ENCODE measurements at regions not wholly inside any gene's neighbourhood (a gene's known extent, or its start where the extent isn't known, plus 50 kb on each side); places are given as distances from the start of the nearest gene placed in this dataset.

- no TSS peak for BruUV-seq (replicated peaks)
- peaks cover 2% of the 10 kb centered on the region; the same call in 1 of the 2 replicates for H3K4me1 ChIP-seq (ENCODE audit: control insufficient read depth, insufficient read depth, low read length)
- no peak overlapping the region for H3K18ac ChIP-seq (ENCODE audit: low read depth, low read length)
- no peak overlapping the region for H3K14ac ChIP-seq (replicated peaks; ENCODE audit: low read depth, low read length)
- TF ChIP-seq FOS (IDR thresholded peaks at IDR 0.05; ENCODE audit: low read depth, low read length): no peak
- no peak for TF ChIP-seq RCOR1 (IDR thresholded peaks at IDR 0.05; ENCODE audit: insufficient replicate concordance, low read length)
- TF ChIP-seq MAFK (IDR thresholded peaks at IDR 0.05; ENCODE audit: low read depth, low read length): no peak
- TF ChIP-seq RAD21 (IDR thresholded peaks at IDR 0.05; ENCODE audit: low read length): no peak
- no peak for TF ChIP-seq BHLHE40 (IDR thresholded peaks at IDR 0.05; ENCODE audit: low read depth, low read length)
- TF ChIP-seq ELK1 (IDR thresholded peaks at IDR 0.05; ENCODE audit: borderline replicate concordance, low read depth, low read length): no peak
- no peak for TF ChIP-seq NFE2L2 (IDR thresholded peaks at IDR 0.05; ENCODE audit: low read depth, low read length)
- TF ChIP-seq CEBPB (IDR thresholded peaks at IDR 0.05; ENCODE audit: low read depth, low read length): no peak
- in situ Hi-C loops (cut with MboI; ENCODE audit: low sequenced_read_pairs) (no loop called here), intact Hi-C loops (cut with micrococcal nuclease) (no loop called here), dilution Hi-C loops (cut with HindIII; ENCODE audit: low sequenced_read_pairs, unreplicated experiment) (no loop called here)
- H3K23ac ChIP-seq (ENCODE audit: low read depth, low read length): no peak overlapping the region
- no peaks in the 10 kb centered on the region for H3K9me1 ChIP-seq (ENCODE audit: insufficient read depth, low read length)
- no peak overlapping the region for H3K4me3 ChIP-seq (ENCODE audit: insufficient read depth, low read depth, low read length)
- ChIA-PET CTCF (no interaction called here), POLR2A (ENCODE audit: unreplicated experiment) (no interaction called here)
- H3K4me2 ChIP-seq (ENCODE audit: low read depth, low read length): no peak overlapping the region
- ATAC-seq (ENCODE audit: low read depth) (no peak), DNase-seq (no peak)
- H4K8ac ChIP-seq (ENCODE audit: low read depth in 2 of 2, low read length in 2 of 2): no peak overlapping the region
- no peak overlapping the region for H2AK9ac ChIP-seq (replicated peaks; ENCODE audit: low read depth, low read length, poor library complexity)
- H4K91ac ChIP-seq (ENCODE audit: insufficient read depth, low read depth, low read length): no peak overlapping the region
- peaks cover 6% of the 10 kb centered on the region; the same call in 1 of the 2 replicates for H3K9me3 ChIP-seq (ENCODE audit: control insufficient read depth, insufficient read depth, low read length)
- H4K20me1 ChIP-seq (ENCODE audit: insufficient read depth, low read length): no peaks in the 10 kb centered on the region
- H2BK20ac ChIP-seq (ENCODE audit: low read depth, low read length): no peak overlapping the region
- no peaks in the 10 kb centered on the region for H3K79me1 ChIP-seq (ENCODE audit: low read depth in 1 of 2, low read length in 2 of 2)
- H3K4ac ChIP-seq (ENCODE audit: low read depth, low read length): no peak overlapping the region
- H2BK120ac ChIP-seq (ENCODE audit: low read depth, low read length): no peak overlapping the region
- WGBS, 2 experiments (ENCODE audit: extremely low coverage in 2 of 2, insufficient read length in 1 of 2): 100% methylated on average over 10 of the region's 16 CpGs; no CpG with 5 or more reads in 1 of the 2 experiments
- H2AFZ ChIP-seq (replicated peaks; ENCODE audit: low read length, poor library complexity): no peak overlapping the region
- no peak overlapping the region for H3K27ac ChIP-seq (ENCODE audit: insufficient read depth, low read length)
- H2BK15ac ChIP-seq (ENCODE audit: low read depth, low read length): no peak overlapping the region
- H3K9ac ChIP-seq (ENCODE audit: low read depth, low read length): no peak overlapping the region
- H4K5ac ChIP-seq (ENCODE audit: low read depth, low read length): no peak overlapping the region
- H3K27me3 ChIP-seq (ENCODE audit: control insufficient read depth, insufficient read depth, low read length): no peaks in the 10 kb centered on the region
- no peaks in the 10 kb centered on the region for H3K36me3 ChIP-seq (ENCODE audit: control insufficient read depth, insufficient read depth, low read length)
- no peak overlapping the region for H2BK5ac ChIP-seq (ENCODE audit: low read depth, low read length, poor library complexity, severe bottlenecking)
- H2AK5ac ChIP-seq (ENCODE audit: low read depth, low read length): no peak overlapping the region
- H3K56ac ChIP-seq (ENCODE audit: extremely low read depth, insufficient read depth, low read length): no peak overlapping the region
Measured at GRCh38 chr4:42313872-42314271, 83.4 kb upstream of the SHISA3 start.

All from IMR-90 (cell line).